ENCODE measurements at regions not wholly inside any gene's neighbourhood (a gene's known extent, or its start where the extent isn't known, plus 50 kb on each side); places are given as distances from the start of the nearest gene placed in this dataset.
"Not testable (repeated sequence)": the region's sequence is repeated elsewhere in the genome, so short reads cannot be mapped to it uniquely, and the experiment has no call there.

GRCh38 chr1:8144323-8144722, 118.2 kb upstream of the ERRFI1 start:
- no peak for DNase-seq (ENCODE audit: low spot score)

- DNase-seq (ENCODE audit: low spot score) = no peak
Measured at GRCh38 chr1:8142955-8143629, 117.0 kb upstream of the ERRFI1 start.

- no peak for DNase-seq (ENCODE audit: low spot score)
Measured at GRCh38 chr1:8139941-8140340, 113.8 kb upstream of the ERRFI1 start.

GRCh38 chr1:8139383-8139782, 113.3 kb upstream of the ERRFI1 start:
- no peak for DNase-seq (ENCODE audit: low spot score)

GRCh38 chr1:8138673-8139072, 112.6 kb upstream of the ERRFI1 start:
- no peak for DNase-seq (ENCODE audit: low spot score)

GRCh38 chr1:8137481-8138244, 111.6 kb upstream of the ERRFI1 start:
- DNase-seq (ENCODE audit: low spot score) = no peak

GRCh38 chr1:8136766-8137165, 110.7 kb upstream of the ERRFI1 start:
- DNase-seq (ENCODE audit: low spot score) = no peak

- no peak for DNase-seq (ENCODE audit: low spot score)
Measured at GRCh38 chr1:8135250-8135649, 109.1 kb upstream of the ERRFI1 start.

- no peak for DNase-seq (ENCODE audit: low spot score)
Measured at GRCh38 chr1:8134546-8135235, 108.6 kb upstream of the ERRFI1 start.

- DNase-seq (ENCODE audit: low spot score) = peak; percentile 75
Measured at GRCh38 chr1:8133657-8134430, 107.7 kb upstream of the ERRFI1 start.

- DNase-seq (ENCODE audit: low spot score) = no peak
Measured at GRCh38 chr1:8133190-8133589, 107.1 kb upstream of the ERRFI1 start.

GRCh38 chr1:8127171-8127641, 101.1 kb upstream of the ERRFI1 start:
- DNase-seq (ENCODE audit: low spot score) = no peak

GRCh38 chr1:8122477-8123407, 96.6 kb upstream of the ERRFI1 start:
- no peak for DNase-seq (ENCODE audit: low spot score)

GRCh38 chr1:8122160-8122476, 96.0 kb upstream of the ERRFI1 start:
- no peak for DNase-seq (ENCODE audit: low spot score)

- peak; percentile 91 for DNase-seq (ENCODE audit: low spot score)
Measured at GRCh38 chr1:8121261-8122159, 95.4 kb upstream of the ERRFI1 start.

- DNase-seq (ENCODE audit: low spot score) = no peak
Measured at GRCh38 chr1:8120693-8121260, 94.7 kb upstream of the ERRFI1 start.

- DNase-seq (ENCODE audit: low spot score) = not testable (repeated sequence)
Measured at GRCh38 chr1:8118736-8119135, 92.6 kb upstream of the ERRFI1 start.

- DNase-seq (ENCODE audit: low spot score) = no peak
Measured at GRCh38 chr1:8118031-8118451, 91.9 kb upstream of the ERRFI1 start.

- DNase-seq (ENCODE audit: low spot score) = peak; percentile 69
Measured at GRCh38 chr1:8116894-8117264, 90.8 kb upstream of the ERRFI1 start.

- DNase-seq (ENCODE audit: low spot score) = no peak
Measured at GRCh38 chr1:8115769-8116167, 89.7 kb upstream of the ERRFI1 start.

All from mucosa of gallbladder (tissue), 1 donor.